PC-9 (cell line): ENCODE measurements at regions not wholly inside any gene's neighbourhood (a gene's known extent, or its start where the extent isn't known, plus 50 kb on each side); places are given as distances from the start of the nearest gene placed in this dataset.

ENCODE experiments used
- BruUV-seq: library from RNA; stranded (reverse); fragments of 400-500 nt; replicated peaks from 2 replicates; lab custom pipeline; 2021; lab: Mats Ljungman, UMichigan
- CTCF ChIA-PET: fragments of 300-600 bp; sonication (Branson Sonifier 250); formaldehyde crosslinking; loops from one replicate; lab custom pipeline; 2022; ENCODE audit warnings: antibody characterized with exemption; lab: Charles Lee
- POLR2A ChIA-PET: fragments of 300-600 bp; sonication (Branson Sonifier 250); formaldehyde crosslinking; loops from one replicate; lab custom pipeline; 2022; ENCODE audit warnings: antibody characterized with exemption; ENCODE audit not compliant: unreplicated experiment; lab: Charles Lee
- DNase-seq, 2 experiments: peaks; one replicate each; pipeline versions ENCODE4 v3.0.0 to v3.0.0-alpha.2; 2015 to 2022; ENCODE audit warnings: mixed read lengths in 1 of 2
- H2AFZ ChIP-seq: fragments of 200-600 bp; sonication (generic); 2 replicates; pipeline ENCODE4 v1.8.1; 2017; ENCODE audit warnings: antibody characterized with exemption
- H3F3A ChIP-seq: fragments of 200-600 bp; sonication (generic); 2 replicates; pipeline ENCODE4 v1.8.1; 2017; ENCODE audit warnings: antibody characterized with exemption, mild to moderate bottlenecking, low read depth; ENCODE audit not compliant: insufficient read depth
- H3K27ac ChIP-seq: fragments of 200-600 bp; sonication (generic); 2 replicates; pipeline ENCODE4 v1.6.1; 2016; ENCODE audit warnings: mixed run types
- H3K27me3 ChIP-seq: fragments of 200-600 bp; sonication (generic); 2 replicates; pipeline ENCODE4 v1.6.1; 2016; ENCODE audit warnings: low read depth, mixed run types; ENCODE audit not compliant: insufficient read depth
- H3K36me3 ChIP-seq: fragments of 200-600 bp; sonication (generic); 2 replicates; pipeline ENCODE4 v1.6.1; 2016; ENCODE audit warnings: low read depth, mixed run types
- H3K4me1 ChIP-seq: fragments of 200-600 bp; sonication (generic); replicated peaks from 2 replicates; pipeline ENCODE4 v1.6.1; 2016; ENCODE audit warnings: mixed run types; ENCODE audit not compliant: insufficient read depth
- H3K4me2 ChIP-seq: fragments of 200-600 bp; sonication (generic); 2 replicates; pipeline ENCODE4 v1.6.1; 2017; ENCODE audit warnings: mixed run types
- H3K4me3 ChIP-seq: fragments of 200-600 bp; sonication (generic); 2 replicates; pipeline ENCODE4 v1.6.1; 2016; ENCODE audit warnings: mixed run types
- H3K79me2 ChIP-seq: fragments of 200-600 bp; sonication (generic); 2 replicates; pipeline ENCODE4 v1.6.1; 2017; ENCODE audit warnings: low read depth, mixed run types
- H3K9me2 ChIP-seq: fragments of 200-600 bp; sonication (generic); 2 replicates; pipeline ENCODE4 v1.8.1; 2017; ENCODE audit warnings: mild to moderate bottlenecking; ENCODE audit not compliant: insufficient read depth
- H3K9me3 ChIP-seq: fragments of 200-600 bp; sonication (generic); 2 replicates; pipeline ENCODE4 v1.8.1; 2016; ENCODE audit warnings: low read depth; ENCODE audit not compliant: insufficient read depth
- H4K20me1 ChIP-seq: fragments of 200-600 bp; sonication (generic); 2 replicates; pipeline ENCODE4 v1.8.1; 2017; ENCODE audit not compliant: insufficient read depth
- EZH2 ChIP-seq: fragments of 200-600 bp; sonication (generic); IDR thresholded peaks from 2 replicates; pipeline ENCODE4 v1.8.0; 2017; ENCODE audit warnings: antibody characterized with exemption, low read depth
- intact Hi-C: fragments of 100-400 bp; cut with micrococcal nuclease; formaldehyde crosslinking; loops from one replicate; pipeline ENCODE4 v1.10.0; 2022; ENCODE audit not compliant: unreplicated experiment
- TF ChIP-seq, protein P1 (sequence below): fragments of 200-600 bp; sonication (generic); conservative IDR thresholded peaks from 2 replicates; pipeline ENCODE4 v1.6.1; 2017; ENCODE audit warnings: mixed run types, antibody characterized with exemption, mild to moderate bottlenecking, moderate library complexity

GRCh38 chr5:38672059-38672788 is 115.8 kb upstream of the LIFR start:
- TF ChIP-seq EZH2 = no peak
- TF ChIP-seq, protein P1, sequence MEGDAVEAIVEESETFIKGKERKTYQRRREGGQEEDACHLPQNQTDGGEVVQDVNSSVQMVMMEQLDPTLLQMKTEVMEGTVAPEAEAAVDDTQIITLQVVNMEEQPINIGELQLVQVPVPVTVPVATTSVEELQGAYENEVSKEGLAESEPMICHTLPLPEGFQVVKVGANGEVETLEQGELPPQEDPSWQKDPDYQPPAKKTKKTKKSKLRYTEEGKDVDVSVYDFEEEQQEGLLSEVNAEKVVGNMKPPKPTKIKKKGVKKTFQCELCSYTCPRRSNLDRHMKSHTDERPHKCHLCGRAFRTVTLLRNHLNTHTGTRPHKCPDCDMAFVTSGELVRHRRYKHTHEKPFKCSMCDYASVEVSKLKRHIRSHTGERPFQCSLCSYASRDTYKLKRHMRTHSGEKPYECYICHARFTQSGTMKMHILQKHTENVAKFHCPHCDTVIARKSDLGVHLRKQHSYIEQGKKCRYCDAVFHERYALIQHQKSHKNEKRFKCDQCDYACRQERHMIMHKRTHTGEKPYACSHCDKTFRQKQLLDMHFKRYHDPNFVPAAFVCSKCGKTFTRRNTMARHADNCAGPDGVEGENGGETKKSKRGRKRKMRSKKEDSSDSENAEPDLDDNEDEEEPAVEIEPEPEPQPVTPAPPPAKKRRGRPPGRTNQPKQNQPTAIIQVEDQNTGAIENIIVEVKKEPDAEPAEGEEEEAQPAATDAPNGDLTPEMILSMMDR = no peak
- no peaks in the 10 kb centered on the region for H3K36me3 ChIP-seq
- H3K27ac ChIP-seq = no peak overlapping the region
- intact Hi-C loops = no loop called here
- H3K4me3 ChIP-seq = no peak overlapping the region
- no peaks in the 10 kb centered on the region for H3K9me3 ChIP-seq
- H4K20me1 ChIP-seq = no peaks in the 10 kb centered on the region
- 0 out of 2 replicates have a peak, but pooled peaks cover 3% of the 10 kb centered on the region for H3F3A ChIP-seq
- CTCF ChIA-PET = interaction anchor here (0.6 to 1.2 kb wide), 3 partner anchors 204 to 234 kb away, joined by 3 to 8 read pairs (median 6); no protein-coding TSS in a partner anchor
- no peaks in the 10 kb centered on the region for H3K79me2 ChIP-seq
- no peak overlapping the region for H3K4me2 ChIP-seq
- H3K4me1 ChIP-seq = 0 out of 2 replicates have a peak, but pooled peaks cover 9% of the 10 kb centered on the region
- H3K9me2 ChIP-seq = no peaks in the 10 kb centered on the region
- DNase-seq = peak; percentile 33 to 56
- no peaks in the 10 kb centered on the region for H3K27me3 ChIP-seq
- H2AFZ ChIP-seq = no peak overlapping the region
- BruUV-seq = no TSS peak
- POLR2A ChIA-PET = interaction anchor here (0.6 kb wide), 1 partner anchor 16 kb away, joined by 3 read pairs; no protein-coding TSS in a partner anchor

DNA sequence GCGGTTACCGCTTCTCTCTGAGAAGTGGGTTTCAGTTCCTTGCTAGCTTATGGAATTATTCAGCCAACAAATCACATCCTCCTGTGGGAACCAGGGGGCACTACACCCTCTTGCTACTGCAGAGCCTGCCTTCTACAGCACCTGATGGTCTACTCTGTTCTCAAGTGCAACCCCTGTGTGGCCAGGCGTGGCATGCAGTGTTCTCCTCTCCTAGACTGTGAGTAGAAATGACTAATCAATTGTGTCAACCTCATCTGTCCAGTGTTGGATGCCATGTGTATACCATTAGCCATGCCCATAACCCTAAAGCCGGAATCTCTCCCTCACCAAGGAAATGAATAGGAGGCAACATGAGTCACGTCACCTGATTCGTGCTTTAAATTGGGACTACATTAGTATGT is 117.2 kb upstream of the LIFR start:
- Histone ChIP-seq H3K9me3 (no peaks in the 10 kb centered on the region), H3K27ac (no peak overlapping the region), H4K20me1 (no peaks in the 10 kb centered on the region), H3K27me3 (no peaks in the 10 kb centered on the region), H3K4me2 (no peak overlapping the region), H3K4me1 (0 out of 2 replicates have a peak, but pooled peaks cover 9% of the 10 kb centered on the region), H3F3A (0 out of 2 replicates have a peak, but pooled peaks cover 3% of the 10 kb centered on the region), H3K79me2 (no peaks in the 10 kb centered on the region), H3K4me3 (no peak overlapping the region), H3K9me2 (peaks cover 4% of the 10 kb centered on the region; the same call in 1 of the 2 replicates), H3K36me3 (no peaks in the 10 kb centered on the region), H2AFZ (no peak overlapping the region)
- POLR2A ChIA-PET = no interaction called here
- intact Hi-C loops = no loop called here
- BruUV-seq = no TSS peak
- no peak for DNase-seq
- TF ChIP-seq, protein P1 = no peak
- TF ChIP-seq EZH2 = no peak
- CTCF ChIA-PET = no interaction called here

DNA sequence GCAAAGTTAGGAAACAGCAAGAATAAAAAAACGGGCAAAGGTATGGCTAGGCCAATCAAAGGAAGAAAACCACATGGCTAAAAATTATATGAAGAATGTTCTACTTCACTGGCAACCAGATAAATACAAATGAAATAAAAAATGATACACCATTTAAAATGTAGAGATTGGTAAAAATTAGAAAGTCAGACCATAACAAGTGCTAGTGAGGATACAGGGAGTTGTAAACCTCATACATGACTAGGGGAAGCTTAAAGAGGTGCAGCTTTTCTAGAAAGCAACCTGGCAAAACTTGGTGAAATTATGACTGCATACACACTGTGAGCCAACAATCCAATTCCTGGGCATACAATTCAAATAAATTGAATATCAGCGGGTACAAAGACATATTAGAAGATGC is 119.0 kb upstream of the LIFR start:
- no peaks in the 10 kb centered on the region for H3K36me3 ChIP-seq
- H2AFZ ChIP-seq = no peak overlapping the region
- no peaks in the 10 kb centered on the region for H3K9me3 ChIP-seq
- no TSS peak for BruUV-seq
- H3K4me2 ChIP-seq = no peak overlapping the region
- no peak for TF ChIP-seq EZH2
- TF ChIP-seq, protein P1 = no peak
- no peak overlapping the region for H3K27ac ChIP-seq
- no peaks in the 10 kb centered on the region for H3K79me2 ChIP-seq
- DNase-seq = no peak
- H3K4me3 ChIP-seq = no peak overlapping the region
- POLR2A ChIA-PET = no interaction called here
- H3K9me2 ChIP-seq = peaks cover 4% of the 10 kb centered on the region; the same call in 1 of the 2 replicates
- no peaks in the 10 kb centered on the region for H4K20me1 ChIP-seq
- 0 out of 2 replicates have a peak, but pooled peaks cover 3% of the 10 kb centered on the region for H3F3A ChIP-seq
- H3K27me3 ChIP-seq = no peaks in the 10 kb centered on the region
- H3K4me1 ChIP-seq = 0 out of 2 replicates have a peak, but pooled peaks cover 9% of the 10 kb centered on the region
- CTCF ChIA-PET = interaction anchor here (0.5 to 0.7 kb wide), 2 partner anchors 130 to 134 kb away, joined by 3 to 4 read pairs; no protein-coding TSS in a partner anchor
- intact Hi-C loops = no loop called here
